NCI-H82 (cell line): ENCODE measurements at regions not wholly inside any gene's neighbourhood (a gene's known extent, or its start where the extent isn't known, plus 50 kb on each side); places are given as distances from the start of the nearest gene placed in this dataset.
"Not testable (repeated sequence)": the region's sequence is repeated elsewhere in the genome, so short reads cannot be mapped to it uniquely, and the experiment has no call there.

Source experiments
- DNase-seq: peaks from one replicate; lab custom pipeline; 2025; lab: John Stamatoyannopoulos, UW

GRCh38 chr10:36872702-36873393, 252.6 kb upstream of the ANKRD30A start:
- no peak for DNase-seq

GRCh38 chr10:36840788-36841187, 284.6 kb upstream of the ANKRD30A start:
- no peak for DNase-seq

GRCh38 chr10:36837416-36837815, 288.0 kb upstream of the ANKRD30A start:
- DNase-seq: no peak

DNA sequence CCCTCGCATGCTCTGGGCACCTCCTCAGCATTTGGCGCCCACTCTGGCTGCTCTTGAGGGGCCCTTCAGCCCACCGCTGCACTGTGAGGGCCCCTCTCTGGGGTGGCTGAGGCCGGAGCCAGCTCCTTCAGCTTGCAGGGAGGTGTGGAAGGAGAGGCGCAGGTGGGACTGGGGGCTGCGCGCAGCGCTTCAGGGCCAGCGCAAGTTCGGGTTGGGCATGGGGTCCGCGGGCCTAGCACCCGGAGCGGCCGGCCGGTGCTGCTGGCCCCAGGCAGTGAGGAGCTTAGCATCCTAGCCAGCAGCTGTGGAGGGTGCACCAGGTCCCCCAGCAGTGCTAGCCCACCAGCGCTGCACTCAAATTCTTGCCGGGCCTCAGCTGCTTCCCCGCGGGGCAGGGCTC, 305.6 kb upstream of the ANKRD30A start:
- no peak for DNase-seq

DNA sequence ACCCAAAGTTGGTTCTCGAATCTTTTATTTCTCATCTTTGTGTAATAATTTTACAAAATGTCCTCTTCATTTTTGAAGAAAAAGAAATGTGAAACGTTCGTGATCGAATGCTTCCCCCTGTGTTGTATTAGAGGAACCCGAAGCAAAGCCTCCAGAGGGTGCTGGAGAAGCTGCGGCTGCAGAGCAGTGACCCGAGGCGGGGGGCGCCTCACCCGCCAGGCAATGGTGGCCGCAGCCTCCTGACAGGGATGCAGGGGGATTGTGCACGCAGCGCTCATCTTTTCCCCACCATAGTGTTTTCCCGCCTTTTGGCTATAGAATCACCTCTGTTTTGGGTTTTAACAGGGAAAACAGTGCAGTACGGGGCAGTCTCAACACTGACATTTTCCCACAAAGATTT, 307.5 kb upstream of the ANKRD30A start:
- no peak for DNase-seq

GRCh38 chr10:36808625-36809362, 316.6 kb upstream of the ANKRD30A start:
- DNase-seq: peak; percentile 40

- DNase-seq: no peak
Measured at GRCh38 chr10:36803229-36803628, 322.2 kb upstream of the ANKRD30A start.

- DNase-seq: peak; percentile 96
Measured at GRCh38 chr10:36802490-36803153, 322.8 kb upstream of the ANKRD30A start.

GRCh38 chr10:36801660-36802059, 323.7 kb upstream of the ANKRD30A start:
- no peak for DNase-seq

- DNase-seq: no peak
Measured at GRCh38 chr10:36794981-36795380, 330.4 kb upstream of the ANKRD30A start.

DNA sequence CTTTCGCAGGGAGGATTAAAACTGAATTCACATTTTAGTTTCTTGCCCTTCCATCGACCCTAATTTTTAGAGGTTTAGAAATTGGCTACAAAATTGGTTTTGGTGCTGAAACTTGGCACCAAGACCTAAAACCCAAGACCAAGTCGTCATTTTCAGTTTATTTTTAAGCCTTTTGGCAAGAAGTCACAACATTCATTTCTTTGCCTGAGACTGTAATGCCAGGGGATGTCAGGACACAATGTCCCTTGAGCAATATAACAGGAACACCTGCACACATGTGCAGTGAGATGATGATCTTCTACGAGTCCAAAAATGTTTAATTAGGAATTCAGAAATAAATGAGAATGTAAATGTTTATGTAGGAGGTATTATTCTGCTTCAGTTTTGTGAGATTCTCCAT, 335.4 kb upstream of the ANKRD30A start:
- no peak for DNase-seq

DNA sequence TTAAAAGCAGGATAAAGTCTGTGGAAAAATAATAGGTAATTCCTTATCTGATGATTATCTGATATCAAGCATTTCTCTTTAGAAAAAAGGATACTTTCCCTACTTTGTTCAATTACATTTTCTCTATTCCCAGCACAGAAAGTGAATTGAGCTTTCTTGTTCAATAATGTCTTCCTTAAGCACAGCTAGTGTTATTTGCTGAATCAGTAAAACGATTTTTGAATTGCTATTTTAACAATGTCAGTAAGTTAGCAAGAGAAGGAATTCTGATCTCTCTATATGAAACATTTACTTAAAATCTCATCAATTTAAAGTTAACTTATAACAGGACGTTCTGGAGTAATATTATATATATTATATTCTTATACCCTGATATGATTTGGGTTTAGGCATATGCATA, 337.2 kb upstream of the ANKRD30A start:
- no peak for DNase-seq

DNA sequence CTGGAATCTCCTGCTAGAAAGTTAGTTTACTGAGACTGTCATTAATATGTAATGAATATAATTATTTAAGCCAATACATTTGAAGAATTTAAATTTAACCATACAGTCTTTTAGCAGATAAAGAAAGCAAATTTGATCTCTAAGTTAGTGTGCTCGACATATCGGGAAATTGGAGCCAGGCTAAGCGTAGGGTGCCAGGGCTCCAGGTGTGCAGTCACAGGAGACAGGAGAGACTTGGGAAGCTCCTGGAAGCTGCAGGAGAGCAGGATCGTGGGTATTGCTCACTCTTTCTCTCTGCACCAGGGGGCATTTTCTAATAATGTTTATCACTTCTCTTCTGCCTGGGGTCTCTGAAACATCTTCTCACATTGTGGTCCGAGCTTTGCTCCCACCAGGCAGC, 342.0 kb upstream of the ANKRD30A start:
- DNase-seq: no peak

DNA sequence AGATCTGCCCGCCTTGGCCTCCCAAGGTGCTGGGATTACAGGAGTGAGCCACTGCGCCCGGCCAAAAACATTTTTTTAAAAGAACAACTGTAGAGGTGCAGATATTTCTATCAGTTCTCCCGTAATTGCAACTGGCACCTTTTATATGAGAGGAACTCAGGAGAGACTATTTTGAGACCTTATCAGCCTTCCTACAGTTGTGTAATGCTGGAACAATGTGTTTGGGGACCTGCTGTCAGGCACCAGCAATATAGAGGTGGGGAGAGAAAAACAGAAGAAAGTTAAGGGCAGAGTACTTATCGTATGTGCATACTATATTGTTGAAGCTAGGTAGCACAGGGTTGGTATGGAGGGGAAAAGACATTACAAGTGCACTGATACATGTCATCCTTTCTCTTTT, 343.8 kb upstream of the ANKRD30A start:
- no peak for DNase-seq

- DNase-seq: no peak
Measured at GRCh38 chr10:36780158-36780557, 345.2 kb upstream of the ANKRD30A start.

GRCh38 chr10:36779238-36779846, 346.1 kb upstream of the ANKRD30A start:
- DNase-seq: peak; percentile 65

DNA sequence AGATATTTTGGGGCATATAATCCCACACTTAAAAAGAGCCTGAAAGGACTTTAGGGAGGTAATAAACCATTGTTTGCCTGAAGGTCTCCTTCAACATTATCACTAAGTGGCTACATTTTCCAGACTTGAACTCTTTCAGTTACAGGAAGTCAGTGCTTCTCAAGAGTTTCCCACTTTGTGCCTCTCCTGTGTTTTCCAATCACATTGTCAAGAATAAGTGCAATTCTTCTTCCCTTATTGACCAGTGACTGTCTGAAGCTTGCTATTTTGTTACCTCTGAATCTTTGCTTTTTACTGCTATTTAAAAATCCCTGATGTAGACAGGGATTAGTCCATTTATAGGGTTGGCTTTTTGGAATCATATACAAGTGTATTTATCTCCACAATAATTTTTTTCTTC, 346.7 kb upstream of the ANKRD30A start:
- no peak for DNase-seq

DNA sequence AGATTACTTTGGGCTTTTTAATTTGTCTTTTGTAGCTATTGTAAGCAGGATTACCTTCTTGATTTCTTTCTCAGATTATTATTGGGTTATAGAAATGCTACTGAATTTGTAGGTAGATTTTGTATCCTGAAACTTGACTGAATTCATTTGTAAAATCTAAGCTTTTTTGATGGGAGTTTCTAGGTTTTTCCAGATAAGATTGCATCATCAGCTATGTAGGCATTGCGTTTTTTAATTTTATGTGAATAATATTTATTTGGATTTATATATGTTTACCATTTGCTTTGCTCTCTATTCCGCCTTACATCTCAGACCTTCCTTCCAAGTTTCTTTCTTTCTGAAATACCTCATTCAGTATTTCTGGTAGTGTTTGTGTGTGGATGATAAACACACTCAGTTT, 351.7 kb upstream of the ANKRD30A start:
- no peak for DNase-seq

DNA sequence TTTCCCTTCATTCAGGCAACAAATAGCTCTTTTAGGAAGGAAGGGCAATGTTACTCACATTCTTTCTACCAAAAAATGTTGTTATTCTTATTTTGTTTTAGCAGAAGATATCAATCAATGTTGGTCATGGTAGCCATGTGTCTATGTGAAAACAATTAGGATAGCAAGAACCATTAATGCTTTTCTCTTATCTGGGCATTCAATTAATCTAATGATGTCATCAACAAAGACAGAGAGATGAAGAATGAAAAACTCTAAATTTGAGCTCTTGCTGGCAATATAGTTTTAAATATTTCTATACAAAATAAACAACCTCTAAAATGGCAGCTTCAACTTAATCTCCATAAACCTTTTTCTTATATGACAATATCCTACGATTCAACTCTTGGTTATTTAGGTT, 353.7 kb upstream of the ANKRD30A start:
- no peak for DNase-seq

DNA sequence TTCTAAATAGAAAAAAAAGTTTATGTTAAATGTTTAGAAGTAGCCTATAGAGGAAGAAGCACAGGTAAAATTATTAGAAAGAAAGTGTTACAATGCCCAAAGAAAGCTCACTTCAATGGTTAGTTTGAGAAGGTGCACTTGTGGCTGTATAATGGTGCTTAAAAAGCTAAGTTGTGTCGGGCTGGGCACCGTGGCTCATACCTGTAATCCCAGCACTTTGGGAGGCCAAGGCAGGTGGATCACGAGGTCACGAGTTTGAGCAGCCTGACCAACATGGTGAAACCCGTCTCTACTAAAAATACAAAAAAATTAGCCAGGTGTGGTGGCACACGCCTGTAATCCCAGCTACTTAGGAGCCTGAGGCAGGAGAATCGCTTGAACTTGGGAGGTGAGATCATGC, 355.7 kb upstream of the ANKRD30A start:
- not testable (repeated sequence) for DNase-seq

- DNase-seq: no peak
Measured at GRCh38 chr10:36766940-36767339, 358.5 kb upstream of the ANKRD30A start.

- DNase-seq: no peak
Measured at GRCh38 chr10:36766415-36766810, 359.0 kb upstream of the ANKRD30A start.
